COLO829 (cell line): ENCODE measurements at regions not wholly inside any gene's neighbourhood (a gene's known extent, or its start where the extent isn't known, plus 50 kb on each side); places are given as distances from the start of the nearest gene placed in this dataset.

Source experiments
- DNase-seq: peaks from one replicate; pipeline ENCODE4 v3.0.0; 2012; ENCODE audit warnings: low spot score

DNA sequence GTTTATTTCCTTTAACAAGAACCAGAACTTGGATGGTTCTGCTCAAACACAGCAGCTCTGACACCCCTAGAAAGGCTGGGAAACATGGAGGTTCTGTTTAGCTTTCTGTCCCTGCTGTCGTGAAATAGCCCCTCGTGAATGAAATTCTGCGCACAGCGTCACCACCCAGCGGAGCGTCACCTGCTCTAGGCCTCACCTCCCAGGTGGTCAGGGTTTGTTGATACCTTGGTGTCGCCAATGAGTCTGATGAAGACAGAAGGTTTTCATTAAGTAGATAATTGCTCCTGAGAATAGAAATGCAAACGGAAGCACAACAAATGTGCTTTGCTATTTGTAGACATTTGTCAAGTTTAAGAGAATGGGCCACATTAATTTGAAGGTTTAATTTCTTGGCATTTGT lies 135.1 kb downstream of the EDN3 start:
- DNase-seq = no peak

GRCh38 chr20:59437601-59438031 lies 137.2 kb downstream of the EDN3 start:
- no peak for DNase-seq

DNA sequence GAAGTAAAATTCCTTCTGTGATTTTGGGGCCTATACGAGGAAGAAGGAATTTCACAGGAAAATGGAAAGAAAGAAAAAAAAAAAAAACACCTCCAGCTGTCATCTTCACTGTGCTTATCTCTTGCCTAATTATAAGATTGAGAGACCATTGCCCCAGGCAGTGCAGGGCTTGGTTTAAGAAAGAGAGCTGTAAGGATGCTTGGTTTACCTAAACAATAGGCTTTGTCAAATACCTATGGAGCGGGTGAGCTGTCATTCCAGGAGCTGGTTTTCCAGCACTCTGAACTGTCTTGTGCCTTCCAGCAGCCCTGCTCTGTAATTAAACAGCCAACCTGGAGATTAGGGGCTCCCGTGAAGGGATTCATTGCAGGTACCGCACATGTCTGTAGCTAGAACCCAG lies 137.8 kb downstream of the EDN3 start:
- no peak for DNase-seq

DNA sequence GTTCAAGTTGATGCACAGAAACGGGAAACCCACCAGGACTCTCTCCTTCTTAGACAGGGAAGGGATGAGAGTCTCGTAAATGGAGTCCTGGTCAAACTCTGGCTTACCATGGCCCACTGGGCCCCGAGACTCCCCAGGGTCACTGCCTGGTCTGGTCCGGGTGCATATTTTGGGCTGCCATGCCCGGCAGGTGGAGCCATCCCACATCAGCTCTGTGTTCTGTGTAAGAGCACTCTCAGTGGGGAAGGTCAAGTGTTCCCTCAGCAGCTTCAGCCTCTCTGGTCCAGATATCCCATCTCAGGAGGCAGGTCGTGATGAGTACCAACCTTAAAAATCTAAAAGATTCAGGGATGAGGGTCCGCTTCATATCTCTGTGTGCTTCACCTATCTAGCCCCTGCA lies 138.8 kb downstream of the EDN3 start:
- DNase-seq = no peak

- DNase-seq = no peak
Measured at GRCh38 chr20:59441306-59441705, 140.9 kb downstream of the EDN3 start.

DNA sequence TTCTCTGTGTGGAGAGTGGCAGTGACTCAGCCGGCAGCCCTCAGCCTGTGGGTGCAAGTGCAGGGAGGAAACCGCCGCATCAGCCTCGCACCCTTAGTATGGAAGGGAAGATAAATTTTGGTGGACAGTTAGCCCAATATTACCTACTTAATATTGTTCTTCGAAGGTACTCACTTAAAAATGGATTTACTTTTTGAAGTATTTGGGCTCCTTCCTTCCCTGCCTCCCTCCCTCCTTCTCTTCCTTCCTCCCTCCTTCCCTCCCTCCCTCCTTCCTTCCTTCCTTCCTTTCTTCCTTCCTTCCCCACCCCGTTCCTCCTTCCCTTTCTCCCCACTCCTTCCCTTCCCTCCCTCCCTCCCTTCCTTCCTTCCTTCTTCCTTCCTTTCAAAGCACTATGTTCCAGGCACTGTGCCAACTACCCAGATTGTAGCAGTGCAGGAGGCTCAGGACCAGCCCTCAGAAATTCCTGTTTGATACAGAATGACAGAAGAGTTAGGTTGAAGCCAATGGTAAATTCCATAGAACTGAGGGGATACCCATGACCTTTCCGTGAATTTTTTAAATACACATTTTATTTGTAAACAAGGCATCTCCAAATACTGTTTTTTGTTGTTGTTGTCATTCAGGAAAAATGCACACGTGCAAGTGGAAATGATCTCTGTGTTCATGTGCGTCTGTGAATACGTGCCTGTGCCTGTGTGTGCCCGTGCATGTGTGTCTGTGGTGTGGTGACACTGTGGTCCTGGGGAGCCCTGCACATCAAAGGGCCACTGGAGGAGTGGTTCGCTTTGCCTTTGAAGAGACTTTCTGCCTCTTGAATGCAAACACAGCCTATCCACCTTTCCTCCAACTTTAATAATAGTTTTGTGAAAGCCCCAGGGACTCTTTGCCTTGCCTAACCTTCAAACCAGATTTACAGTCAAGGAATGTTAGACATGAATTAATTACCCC lies 141.7 kb downstream of the EDN3 start:
- no peak for DNase-seq

- DNase-seq = no peak
Measured at GRCh38 chr20:59443550-59443949, 143.1 kb downstream of the EDN3 start.

DNA sequence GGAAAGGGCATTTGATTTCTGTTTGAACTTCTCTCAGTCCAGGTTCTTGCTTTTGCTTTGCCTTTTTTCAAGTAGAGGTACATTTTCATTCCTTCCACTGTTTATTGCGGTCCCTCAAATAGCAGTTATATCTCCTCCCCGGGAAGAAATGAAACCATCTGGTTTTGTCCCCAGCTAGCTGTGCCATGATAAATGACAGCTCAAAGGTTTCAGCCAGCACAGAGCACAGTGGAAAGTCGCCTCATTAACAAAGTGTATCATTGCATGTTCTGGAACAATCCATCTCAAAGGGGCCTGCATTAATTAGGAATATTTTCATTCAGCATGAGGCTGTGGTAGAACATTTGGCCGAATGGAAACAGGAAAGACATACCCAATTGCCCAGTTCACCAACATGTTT lies 146.0 kb downstream of the EDN3 start:
- DNase-seq = no peak

- no peak for DNase-seq
Measured at GRCh38 chr20:59448196-59448595, 147.8 kb downstream of the EDN3 start.

DNA sequence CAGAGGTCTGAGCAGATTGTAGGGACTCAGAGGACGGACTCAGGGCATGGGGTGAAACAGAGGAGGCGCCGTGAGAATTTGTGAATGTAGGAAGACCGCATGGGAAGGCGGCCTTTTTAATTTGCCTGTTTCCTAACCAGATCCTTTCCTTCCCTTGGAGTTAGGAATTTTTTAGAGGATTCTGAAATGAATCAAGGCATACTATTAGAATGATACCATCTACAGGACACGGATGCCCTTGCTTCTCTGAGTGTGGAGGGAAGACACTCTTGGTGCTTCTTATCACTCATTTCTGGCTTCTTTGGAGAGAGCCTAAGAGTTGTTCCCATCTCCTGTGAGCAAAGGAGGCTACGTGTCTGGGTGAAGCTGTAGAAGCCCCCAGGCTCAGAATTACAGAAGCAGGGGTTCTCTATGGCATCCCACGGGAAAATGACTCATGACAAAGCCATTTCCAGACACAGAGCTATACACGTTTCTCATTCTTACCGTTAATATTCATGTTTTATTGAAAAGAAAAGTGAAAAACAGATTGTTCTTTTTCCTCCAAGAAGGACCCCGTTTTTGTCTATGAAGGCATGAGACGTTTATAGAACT lies 148.5 kb downstream of the EDN3 start:
- peak; percentile 55 for DNase-seq

GRCh38 chr20:59451066-59451630 lies 150.7 kb downstream of the EDN3 start:
- DNase-seq = no peak

GRCh38 chr20:59451641-59452040 lies 151.2 kb downstream of the EDN3 start:
- DNase-seq = no peak

DNA sequence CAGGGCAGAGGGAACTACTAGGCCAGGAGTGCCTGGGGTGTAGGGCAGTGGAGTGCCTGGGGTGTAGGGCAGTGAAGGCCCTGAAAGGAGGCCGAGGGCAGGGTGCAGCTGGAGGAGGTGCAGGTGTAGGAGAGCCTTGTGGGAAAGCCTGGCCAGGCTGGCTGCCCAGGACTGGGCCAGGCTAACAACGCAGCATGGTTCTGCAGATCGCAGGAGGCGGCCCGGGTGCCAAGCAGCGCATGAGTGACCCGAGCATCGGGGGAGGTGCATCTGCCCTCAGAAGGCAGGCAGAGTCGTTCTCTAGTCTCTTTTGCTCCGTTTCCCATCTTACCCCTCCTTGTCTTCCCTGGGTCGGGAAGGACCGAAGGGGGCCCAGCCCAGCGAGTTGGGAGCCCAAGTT lies 151.5 kb upstream of the PHACTR3 start:
- DNase-seq = no peak

DNA sequence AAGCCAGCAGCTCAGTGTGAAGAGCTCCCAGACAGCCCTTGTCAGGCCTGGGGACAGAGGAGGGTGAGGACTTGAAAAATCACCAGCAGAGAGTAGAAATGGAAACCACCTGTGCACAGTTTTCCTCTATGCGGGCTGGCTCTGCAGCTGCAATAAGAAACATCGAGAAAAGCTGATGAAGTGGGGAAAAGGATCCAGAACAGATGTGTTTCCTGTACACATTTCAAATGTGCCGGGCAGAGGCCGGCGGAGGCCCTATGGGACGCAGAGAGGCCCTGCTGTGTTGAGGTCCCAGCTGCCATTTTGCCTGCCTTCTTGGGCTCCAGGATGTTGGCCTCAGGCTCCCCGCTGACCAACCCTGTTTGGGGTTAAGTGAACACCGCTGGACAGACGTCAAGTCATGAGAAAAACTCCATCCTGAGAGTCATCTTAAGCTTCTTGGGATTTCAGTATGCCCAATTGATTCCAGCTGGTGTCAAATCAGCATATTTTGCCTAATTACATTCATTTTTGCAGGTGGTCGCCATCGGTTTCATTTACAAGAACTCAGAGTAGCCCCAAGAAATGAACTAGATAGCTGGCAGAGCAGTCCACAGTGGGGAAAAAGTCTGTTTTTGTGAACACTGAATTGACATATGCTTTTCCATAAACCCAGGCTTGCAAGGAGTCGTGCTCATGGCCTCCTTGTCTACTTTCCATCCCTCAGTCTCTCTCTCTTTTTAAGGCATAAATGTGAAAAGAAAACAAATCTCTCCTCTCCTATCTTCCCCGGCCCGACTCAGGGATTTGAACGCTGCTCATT lies 150.4 kb upstream of the PHACTR3 start:
- DNase-seq = no peak

DNA sequence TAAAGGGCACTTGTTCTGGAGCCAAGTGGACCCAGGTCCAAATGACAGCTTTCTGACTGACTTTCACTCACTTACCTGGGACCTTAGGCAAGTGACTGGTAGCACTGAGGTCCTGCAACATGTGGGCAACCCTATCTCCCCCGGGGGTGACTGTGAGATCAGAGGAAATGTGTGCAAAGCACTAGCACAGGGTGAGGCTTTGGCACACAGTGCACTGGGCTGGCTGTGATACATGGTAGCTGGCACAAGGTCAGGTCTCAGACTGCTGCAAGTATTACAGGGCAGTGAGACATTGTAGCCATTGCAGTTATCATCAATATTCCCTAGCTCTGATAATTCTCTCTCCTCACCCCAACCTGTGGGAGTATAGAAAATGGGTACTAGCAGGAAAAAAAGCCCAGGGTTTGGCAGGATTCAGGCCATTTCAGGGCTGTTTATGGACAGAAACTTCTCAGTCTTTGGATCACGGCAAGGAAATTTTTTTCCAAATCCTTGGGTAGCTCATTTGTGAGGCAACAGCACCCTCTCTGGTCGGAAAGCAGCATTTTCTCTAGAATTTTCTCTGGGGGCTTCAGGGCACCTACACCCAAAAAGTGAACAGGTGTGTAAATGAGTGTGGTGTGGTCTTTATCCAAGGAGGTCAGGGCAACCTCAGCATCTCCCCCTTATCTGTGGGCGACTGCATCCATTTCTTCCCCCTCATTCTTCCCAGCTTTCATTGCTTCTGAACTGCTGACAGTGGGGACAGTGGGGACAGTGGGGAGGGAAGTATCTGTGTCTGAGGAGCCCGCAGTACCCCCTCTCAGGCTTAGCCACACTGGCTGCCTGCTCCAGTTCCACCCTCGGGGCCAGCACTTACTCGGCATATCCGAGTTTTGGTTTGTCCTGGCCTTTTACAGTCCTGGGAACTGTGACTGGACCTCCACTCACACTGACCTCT lies 148.7 kb upstream of the PHACTR3 start:
- peak; percentile 69 for DNase-seq

DNA sequence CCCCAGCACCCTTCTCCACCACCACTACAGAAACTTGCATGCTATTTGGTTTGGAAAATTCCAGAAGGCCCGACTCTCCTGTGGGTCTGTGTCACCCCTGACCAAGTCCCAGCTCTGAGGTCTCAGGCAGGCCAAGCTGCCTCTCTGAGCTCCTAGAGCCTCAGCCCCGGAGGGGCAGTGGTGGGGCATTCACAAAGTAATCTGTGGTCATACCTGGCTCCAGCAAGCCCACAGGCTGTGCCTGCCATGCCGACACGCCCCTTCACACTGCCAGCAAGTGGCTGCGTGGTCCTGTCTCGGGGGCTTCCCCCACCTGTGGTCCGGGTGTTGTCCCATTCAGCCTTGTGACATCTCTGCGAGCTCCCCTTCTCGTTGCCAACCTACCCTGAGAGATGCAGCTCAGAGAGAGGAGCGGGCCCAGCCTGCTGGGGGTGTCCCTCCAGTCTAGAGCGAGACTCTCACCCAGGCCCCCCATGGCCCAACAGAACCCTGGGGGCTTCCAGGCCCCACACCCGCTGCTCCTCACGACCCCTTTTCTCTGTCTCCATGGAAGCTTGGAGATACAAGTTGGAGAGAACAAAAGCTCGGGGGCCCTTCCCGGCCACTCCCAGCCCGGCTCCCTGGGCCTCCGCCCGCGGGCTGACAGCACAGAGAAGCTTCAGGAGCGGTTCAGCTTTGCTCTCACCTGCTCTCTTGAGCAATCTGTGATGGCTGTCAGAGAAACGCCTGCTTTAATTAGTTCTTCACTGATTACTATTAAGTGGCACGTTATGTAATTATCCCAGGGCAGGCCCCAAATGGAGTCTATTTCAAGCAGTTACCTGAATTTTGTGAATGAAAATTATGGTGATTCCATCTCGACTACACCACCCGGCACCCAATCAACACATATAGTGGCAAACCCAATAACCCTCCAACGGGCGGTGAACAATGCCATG lies 147.7 kb upstream of the PHACTR3 start:
- DNase-seq = no peak

DNA sequence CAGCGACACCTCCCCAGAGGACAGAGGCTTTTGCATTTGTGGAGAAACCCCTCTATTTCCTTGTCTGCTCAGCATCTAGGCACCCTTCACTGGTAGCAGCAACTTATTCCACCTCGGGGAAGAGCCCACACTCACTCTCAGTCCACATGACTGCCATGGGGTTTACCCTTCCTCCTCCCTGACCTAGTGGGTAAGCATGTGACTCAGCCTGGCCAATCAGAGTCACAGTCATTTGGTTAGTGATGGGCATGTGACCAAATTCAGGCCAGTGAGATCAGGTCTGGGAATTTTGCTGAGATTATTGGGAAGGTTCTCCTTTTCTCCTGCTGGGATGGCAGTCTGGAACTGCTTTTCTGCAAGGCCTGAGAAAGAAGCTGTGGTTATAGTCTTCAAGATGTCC lies 145.7 kb upstream of the PHACTR3 start:
- DNase-seq = no peak

GRCh38 chr20:59459586-59459985 lies 144.8 kb upstream of the PHACTR3 start:
- no peak for DNase-seq

- no peak for DNase-seq
Measured at GRCh38 chr20:59460352-59460751, 144.0 kb upstream of the PHACTR3 start.

- DNase-seq = no peak
Measured at GRCh38 chr20:59461526-59461925, 142.8 kb upstream of the PHACTR3 start.
